AML-193 (cell line): ENCODE measurements at regions not wholly inside any gene's neighbourhood (a gene's known extent, or its start where the extent isn't known, plus 50 kb on each side); places are given as distances from the start of the nearest gene placed in this dataset.
"Not testable (repeated sequence)": the region's sequence is repeated elsewhere in the genome, so short reads cannot be mapped to it uniquely, and the experiment has no call there.

Experiments
- DNase-seq, 2 experiments: peaks; one replicate each; lab custom pipeline; 2025; lab: John Stamatoyannopoulos, UW

DNA sequence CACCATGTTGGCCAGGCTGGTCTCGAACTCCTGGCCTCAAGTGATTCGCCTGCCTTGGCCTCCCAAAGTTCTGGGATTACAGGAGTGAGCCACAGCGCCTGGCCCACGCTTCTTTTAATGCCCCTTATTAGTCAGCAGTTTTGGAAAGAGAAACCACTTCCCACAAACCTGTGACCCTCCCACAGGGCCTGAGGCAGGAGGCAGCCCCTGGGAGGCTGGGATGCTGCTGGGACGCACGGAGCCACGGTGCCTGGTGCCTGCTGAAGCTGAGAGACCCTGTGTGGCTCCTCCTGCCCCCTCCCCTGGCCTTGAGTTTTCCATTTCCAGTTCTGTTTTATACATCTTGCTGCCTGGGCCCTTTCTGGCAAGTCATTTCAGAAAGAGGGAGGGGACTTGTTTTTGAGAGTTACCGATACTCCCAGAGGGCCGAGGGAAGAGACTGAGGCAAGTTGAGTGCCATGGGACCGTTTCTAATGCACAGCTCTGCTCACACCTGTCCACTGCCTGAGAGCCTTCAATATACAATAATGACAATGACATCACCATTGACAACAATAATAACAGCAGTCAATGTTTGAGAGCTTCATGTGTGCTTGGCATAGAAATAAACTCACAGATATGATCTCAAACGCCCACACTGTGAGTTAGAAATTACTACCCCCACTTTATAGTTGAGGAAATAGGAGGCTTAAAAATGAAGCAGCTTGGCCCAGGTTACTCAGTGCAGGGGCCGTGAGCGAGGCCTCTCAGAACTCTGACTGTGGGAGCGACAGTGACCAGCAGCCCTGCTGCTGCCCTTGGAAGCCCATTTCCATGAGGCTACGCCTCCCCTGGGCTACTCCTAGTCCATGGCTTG is 78.1 kb upstream of the YWHAQ start:
- no peak for DNase-seq

- no peak for DNase-seq
Observed at GRCh38 chr2:9709539-9710285, 78.9 kb upstream of the YWHAQ start.

GRCh38 chr2:9710311-9710710 is 79.5 kb upstream of the YWHAQ start:
- DNase-seq = no peak

GRCh38 chr2:9712263-9712662 is 81.5 kb upstream of the YWHAQ start:
- DNase-seq = no peak

GRCh38 chr2:9714630-9715214 is 83.9 kb upstream of the YWHAQ start:
- DNase-seq = no peak

DNA sequence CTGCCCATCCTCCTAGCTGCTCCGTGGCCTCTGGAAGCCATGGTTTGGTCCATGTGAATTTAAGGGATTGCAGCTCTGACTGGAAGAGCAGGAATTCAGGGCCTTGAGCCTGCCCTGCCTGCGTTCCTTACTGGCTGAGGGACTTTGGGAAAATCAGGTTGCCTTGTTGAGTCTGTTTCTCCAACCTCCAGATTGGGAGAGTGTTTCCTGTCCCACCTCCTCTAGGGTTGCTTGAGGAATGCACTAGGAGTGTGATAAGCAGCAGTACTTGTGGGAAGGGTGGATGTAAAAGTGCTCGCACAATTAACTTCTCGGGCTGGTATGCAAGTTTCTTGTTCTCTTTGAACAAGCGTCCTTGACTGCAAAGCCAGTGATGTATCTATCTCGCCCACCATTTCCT is 84.4 kb upstream of the YWHAQ start:
- DNase-seq = no peak

DNA sequence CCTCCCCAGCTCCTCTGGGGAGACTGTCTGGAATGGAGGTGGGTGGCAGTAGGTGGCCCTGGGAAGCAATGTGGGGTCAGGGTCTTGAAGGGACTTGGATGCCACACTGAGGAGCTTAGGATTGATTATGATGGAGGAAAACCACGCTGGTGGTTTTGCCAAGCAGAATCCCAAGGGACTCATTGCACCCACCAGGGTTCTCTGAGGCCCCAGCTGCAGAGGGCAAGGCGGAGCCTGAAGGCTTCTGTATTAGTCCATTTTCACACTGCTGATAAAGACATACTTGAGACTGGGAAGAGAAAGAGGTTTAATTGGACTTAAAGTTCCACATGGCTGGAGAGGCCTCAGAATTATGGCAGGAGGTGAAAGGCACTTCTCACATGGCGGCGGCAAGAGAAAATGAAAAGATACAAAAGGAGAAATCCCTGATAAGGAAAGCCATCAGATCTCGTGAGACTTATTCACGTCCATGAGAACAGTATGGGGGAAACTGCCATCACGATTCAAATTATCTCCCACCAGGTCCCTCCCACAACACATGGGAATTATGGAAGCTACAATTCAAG is 87.2 kb upstream of the YWHAQ start:
- DNase-seq = no peak

DNA sequence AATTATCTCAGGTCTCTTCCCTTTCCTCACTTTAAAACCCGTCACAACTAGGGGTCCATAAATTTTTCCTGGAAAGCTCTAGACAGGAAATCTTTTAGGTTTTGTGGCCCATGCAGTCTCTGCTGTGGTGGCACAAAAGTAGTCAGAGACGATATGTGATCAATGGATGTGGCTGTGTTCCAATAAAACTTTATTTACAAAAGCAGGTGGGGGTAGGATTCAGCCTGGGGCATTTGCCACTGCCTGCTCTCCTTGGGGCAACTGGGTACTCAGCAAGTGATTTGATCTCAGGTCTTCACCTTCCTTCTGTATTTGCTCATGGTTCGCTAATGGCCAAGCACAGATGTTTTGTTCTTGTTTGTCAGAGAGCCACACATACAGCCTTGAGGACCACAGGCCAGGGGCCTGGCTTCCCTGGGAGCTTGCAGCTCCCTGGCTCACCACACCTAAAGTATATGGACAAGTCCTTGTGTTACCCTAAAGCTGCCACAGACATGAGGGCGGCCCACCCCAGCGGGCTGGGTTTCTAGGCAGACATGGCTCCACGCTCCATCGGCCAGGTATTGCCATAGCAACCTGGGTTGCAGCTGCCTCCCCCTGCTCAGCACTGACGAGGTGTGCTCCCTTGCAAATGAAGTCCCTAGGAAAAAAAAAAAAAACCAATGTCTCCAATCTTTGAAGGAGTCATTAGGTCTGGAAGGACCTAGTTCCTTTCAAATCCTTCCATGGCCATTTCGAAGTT is 89.7 kb upstream of the YWHAQ start:
- DNase-seq = no peak

- no peak for DNase-seq
Observed at GRCh38 chr2:9721344-9721743, 90.5 kb upstream of the YWHAQ start.

DNA sequence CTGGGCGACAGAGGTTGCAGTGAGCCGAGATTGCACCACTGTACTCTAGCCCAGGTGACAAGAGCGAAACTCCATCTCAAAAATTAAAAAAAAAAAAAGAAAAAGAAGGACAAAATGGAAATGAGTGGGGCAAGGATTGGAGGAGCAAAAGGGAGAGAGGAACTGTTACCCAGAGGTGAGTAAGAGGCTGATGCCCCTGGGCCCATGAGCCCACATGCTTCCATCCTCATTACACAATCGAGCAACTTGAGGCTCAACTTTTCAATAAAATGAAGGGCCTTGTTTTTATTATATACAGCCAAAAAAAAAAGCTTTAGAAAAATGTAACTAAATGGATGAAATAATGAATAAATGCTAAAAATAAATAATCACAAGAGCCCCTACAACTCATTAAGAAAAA is 91.7 kb upstream of the YWHAQ start:
- DNase-seq = no peak

DNA sequence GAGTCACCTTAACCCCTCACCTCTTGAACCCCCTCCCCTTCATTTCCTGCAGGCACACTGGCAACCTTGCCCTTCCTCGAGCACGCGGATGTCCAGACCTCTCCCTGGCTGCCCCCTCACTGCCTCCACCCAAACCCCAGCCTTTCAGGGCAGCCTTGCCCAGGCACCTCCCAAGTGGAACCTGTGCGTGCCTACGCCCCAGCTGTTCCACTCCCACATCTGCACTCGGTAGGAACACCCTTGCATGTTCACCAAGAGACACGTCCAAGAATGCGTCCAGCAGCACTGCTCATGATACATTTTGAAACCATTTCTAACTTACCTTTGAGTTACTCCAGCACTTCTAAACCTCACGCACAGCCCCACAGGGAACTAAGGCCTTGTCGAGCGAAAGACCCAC is 93.8 kb upstream of the YWHAQ start:
- no peak for DNase-seq

DNA sequence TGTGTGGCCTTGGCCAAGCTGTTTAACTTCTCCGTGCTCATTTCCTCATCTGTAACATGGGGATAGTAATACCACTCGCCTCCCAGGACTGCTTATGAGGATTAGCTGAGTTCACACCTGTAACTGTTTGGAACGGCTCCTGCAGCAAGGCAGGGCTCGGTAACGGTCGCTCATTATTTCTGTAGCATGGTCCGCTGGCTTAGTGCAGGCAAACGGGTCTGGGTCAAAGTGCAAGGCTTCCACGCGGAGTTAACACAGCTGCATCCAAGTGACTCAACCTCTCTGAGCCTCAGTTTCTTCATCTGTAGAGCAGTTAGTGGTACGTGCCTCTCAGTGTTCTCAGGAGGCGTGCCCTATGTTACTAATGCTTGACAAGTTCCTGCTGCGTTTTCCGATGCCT is 94.3 kb upstream of the YWHAQ start:
- DNase-seq = no peak

DNA sequence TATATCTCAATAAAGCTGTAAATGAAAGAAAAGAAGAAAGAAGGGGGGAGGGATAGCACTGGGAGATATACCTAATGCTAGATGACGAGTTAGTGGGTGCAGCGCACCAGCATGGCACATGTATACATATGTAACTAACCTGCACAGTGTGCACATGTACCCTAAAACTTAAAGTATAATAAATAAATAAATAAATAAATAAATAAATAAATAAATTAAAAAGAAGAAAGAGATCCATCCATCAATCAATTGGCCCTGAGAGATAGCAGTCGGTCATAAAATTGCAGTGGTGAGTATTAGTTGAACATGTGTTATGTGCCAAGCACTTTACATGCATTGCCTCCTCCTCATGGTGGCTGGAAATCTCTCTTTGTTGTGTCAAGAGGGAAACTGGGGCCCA is 95.2 kb upstream of the YWHAQ start:
- DNase-seq = not testable (repeated sequence)

DNA sequence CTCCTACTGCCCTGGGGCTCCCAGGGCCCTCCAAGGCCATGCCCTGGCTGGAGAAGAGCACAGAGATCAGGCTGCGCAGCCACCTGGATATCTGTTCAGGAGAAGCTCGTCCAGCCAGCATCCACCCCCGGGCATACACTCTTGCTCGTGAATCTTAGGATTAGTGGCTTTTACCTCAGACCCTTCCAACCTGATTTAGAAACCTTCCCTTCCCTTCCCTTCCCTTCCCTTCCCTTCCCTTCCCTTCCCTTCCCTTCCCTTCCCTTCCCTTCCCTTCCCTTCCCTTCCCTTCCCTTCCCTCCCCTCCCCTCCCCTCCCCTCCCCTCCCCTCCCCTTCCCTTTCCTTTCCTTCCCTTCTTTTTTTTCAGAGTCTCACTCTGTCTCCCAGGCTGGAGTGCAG is 99.7 kb upstream of the YWHAQ start:
- not testable (repeated sequence) for DNase-seq

- no peak for DNase-seq
Observed at GRCh38 chr2:9732824-9733223, 102.0 kb upstream of the YWHAQ start.

DNA sequence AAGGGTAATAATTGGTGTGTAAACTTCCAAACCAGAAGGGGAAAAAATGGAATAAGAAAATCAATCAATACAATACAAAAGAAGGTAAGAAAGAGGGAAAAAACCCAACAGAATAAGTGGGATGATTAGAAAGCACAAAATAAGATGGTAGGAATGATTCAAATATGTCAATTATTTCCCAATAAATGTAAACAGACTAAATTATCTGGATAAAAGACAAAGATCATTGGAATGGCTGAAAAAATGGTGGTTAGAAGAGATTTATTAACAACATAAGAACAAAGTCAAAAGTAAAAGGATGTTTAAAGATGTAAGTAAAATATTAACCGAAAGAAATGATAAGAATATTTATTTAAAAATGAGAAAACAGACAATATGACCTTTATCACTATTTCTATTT is 103.5 kb upstream of the YWHAQ start:
- DNase-seq = no peak

DNA sequence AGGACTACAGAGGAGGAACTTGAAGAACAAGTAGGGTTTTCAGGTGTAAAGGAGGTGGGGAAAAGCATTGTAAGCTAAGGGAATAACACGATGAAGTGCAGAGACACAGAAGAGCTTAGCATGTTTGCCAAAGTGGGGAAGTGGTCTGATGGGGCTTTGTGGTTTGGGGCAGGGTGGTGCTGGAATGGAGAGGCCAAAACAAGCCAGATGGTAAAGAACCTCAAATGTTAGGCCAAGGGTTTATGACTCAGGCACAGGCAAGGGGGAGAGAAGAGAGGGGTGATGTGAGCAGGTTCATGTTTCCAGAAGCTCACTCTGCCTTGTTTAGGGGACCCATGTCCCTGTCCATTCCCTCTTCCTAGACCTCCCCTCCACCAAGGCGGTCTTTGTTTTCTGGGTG is 104.5 kb upstream of the YWHAQ start:
- no peak for DNase-seq

DNA sequence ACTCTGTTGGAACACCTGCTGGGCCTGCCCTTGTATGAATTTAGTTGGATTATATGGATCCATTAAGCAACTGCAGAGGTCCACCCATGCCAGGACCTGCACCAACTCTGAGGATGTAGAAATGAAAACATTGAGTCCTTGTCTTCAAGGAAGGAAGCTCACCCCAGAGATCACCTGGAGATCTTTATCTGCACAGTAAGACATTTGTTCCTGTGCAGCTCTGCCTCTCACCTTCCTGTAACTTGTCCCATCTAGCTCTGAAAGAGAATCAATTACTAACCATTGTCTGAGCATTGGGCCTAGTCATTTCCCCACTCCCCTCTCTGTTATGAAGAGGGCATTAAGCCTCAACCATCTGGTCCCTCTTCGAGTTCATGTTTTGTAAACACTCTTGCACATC is 105.2 kb upstream of the YWHAQ start:
- no peak for DNase-seq

DNA sequence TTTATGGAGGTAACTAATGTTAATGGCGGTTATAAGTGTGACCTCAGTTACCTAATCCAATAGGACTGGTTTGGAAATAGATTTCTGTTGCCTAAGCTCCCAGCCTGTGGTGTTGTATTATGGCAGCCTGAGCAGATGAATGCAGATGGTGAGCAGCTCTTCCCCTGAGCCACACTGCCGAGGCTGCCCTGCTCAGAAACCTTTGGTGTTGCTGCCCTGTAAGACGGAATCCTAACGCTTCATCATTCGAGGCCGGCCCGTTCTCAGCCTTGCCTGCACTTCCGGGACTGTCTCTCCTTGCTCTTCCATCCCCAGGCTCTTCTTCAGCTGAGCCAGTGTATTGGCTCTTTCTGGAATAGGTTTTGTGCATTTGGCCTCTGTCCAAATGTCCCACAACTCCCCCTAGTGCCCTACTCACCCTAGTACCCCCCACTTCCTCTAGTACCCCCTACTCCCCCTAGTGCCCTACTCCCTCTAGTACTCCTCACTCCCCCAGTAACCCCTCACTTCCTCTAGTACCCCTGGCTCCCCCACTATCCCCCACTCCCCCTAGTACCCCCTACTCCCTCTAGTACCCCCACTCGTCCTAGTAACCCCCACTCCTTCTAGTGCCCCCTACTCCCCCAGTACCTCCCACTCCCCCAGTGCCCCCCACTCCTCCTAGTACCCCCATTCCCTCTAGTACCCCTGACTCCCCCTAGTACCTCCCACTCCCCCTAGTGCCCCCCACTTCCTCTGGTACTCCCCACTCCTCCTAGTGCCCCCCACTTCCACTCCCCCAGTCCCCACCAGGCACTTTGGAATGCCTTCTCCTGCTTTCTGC is 106.0 kb upstream of the TAF1B start:
- DNase-seq = peak in 1 of 2 experiments; percentile 7

DNA sequence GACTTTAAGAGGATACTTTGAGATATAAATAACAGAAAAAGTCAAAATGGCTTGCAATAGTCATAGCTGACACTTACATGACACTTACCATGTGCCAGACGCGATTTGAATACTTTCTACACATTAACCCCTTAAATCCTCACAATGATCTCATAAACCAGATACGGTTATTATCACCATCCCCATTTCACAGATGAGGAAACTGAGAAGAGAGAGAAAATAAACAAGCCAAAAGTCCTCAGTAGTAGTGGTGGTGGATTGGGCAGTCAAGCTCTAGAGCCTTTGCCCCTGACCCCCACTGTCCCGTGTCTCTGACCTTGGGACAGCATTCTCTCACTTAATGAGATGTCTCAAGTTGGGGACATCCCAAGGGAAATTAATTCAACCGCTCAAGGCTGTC is 105.2 kb upstream of the TAF1B start:
- DNase-seq = no peak
